ENCODE measurements at regions not wholly inside any gene's neighbourhood (a gene's known extent, or its start where the extent isn't known, plus 50 kb on each side); places are given as distances from the start of the nearest gene placed in this dataset.
A peak's percentile ranks its signal among the peaks of the same experiment; 100 is the strongest.

DNA sequence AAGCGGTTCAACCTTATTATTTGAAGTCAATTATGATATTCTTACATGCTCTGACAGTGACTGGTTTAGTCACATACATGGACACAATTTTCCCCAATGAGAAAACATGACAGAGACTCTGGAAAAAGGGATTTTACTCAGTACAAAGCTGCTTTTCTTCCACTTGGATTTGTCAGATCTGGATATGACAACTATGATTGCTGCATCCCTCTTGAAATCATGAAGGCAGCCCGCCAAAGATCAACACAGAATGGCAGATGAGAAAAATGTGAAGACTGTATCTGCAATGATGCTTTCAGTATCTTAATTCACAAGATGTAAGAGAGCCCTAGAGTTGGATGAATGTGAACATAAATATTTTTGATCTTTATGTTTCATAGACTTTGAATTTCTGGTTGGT is 439.6 kb downstream of the CDH8 start:
- DNase-seq: no peak

- DNase-seq: no peak
Measured at GRCh38 chr16:61595605-61596004, 440.6 kb downstream of the CDH8 start.

- DNase-seq: no peak
Measured at GRCh38 chr16:61590577-61590976, 445.7 kb downstream of the CDH8 start.

- no peak for DNase-seq
Measured at GRCh38 chr16:61587526-61587925, 448.7 kb downstream of the CDH8 start.

GRCh38 chr16:61581417-61582046 is 454.7 kb downstream of the CDH8 start:
- no peak for DNase-seq

- no peak for DNase-seq
Measured at GRCh38 chr16:61580579-61580978, 455.7 kb downstream of the CDH8 start.

GRCh38 chr16:61579195-61579594 is 457.0 kb downstream of the CDH8 start:
- no peak for DNase-seq

GRCh38 chr16:61576476-61576875 is 459.8 kb downstream of the CDH8 start:
- DNase-seq: no peak

DNA sequence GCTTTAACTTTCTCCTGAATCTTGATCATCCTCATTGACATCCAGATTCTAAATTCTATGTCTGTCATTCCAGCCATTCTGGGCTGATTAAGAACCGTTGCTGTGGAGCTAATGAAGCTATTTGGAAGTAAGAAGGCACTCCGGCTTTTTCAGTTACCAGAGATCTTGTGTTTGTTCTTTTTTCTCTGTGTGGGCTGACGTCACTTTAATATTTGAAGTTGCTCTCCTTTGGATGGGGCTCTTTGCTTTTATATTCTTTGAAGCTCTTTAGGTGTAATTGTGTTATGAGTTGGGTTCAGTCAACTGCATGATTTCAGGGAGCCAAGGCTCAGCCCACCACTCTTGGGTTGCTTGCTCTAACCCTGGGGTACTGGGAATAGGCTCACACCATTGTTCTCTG is 460.6 kb downstream of the CDH8 start:
- no peak for DNase-seq

- DNase-seq: no peak
Measured at GRCh38 chr16:61569028-61569427, 467.2 kb downstream of the CDH8 start.

DNA sequence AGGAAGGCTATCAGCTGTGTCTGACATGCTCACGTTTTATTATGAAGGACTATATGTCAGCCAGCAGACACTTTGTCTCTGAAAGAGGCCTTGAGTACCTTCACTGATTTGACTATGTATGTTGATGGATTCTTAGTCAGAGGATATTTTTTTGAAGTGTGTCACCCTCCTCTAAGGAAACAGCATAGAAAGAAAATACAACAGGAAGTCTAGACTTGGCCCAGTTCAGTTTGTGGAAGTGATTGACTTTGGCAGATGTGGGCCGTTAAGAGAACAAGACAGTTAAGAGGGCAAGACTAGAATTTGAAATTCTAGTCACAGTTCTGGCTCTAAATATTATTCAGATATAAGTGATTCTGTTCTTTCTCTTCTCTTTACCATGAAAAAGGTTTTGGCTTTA is 471.5 kb downstream of the CDH8 start:
- DNase-seq: peak; percentile 9

DNA sequence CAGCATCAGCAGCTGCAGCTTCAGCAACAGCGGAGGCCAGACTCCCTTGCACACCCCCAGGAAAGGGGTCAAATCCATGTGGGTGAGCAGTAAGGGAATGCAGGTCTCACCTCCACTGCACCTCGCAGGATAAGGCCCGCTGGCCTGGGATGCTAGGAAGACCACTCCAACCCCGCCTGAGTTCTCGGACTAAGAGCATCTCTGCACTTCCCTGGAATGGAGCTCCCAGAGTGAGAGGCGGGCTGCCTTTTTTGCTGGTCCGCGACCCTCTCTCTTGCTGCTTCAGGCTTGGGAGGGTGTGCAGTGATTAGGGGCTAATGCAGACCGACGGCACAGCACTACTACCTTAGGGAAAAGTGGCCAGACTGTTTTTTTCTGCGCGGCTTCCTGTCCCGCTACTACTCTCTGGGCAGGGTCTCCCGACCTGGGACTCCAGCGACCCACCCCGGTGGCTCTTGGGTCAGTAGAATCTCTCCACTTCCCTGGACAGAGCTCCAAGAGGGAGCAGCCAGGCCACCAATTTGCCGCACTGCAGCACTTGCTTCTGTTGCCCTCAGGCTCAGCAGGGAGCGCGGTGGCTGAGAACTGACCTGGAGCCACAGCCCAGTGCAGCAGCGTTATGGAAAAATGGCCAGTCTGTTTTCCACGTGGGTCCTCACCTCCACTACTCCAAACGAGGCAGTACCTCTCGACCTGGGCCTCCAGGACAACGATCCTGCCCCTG is 480.4 kb downstream of the CDH8 start:
- DNase-seq: no peak

- no peak for DNase-seq
Measured at GRCh38 chr16:61549327-61549726, 486.9 kb downstream of the CDH8 start.

DNA sequence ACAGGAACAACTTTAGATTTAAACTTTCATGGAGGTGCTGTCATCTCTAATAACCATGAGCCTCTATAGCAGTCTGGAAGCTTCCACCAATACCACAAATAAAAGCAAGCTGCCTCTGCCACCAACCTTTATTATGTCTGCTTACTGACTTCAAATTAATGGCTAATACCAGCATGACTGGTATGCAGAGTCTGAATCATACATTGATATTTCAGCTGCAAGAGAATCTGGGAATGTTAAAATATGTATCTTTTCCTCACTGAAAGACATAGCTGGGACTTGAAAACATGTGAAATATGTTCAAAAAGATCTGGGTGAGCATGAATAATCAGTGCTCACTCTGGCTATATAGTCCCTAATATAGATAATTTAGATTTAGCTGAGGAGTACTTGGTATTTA is 488.6 kb downstream of the CDH8 start:
- DNase-seq: peak; percentile 70

GRCh38 chr16:61544165-61544564 is 492.1 kb downstream of the CDH8 start:
- DNase-seq: no peak

DNA sequence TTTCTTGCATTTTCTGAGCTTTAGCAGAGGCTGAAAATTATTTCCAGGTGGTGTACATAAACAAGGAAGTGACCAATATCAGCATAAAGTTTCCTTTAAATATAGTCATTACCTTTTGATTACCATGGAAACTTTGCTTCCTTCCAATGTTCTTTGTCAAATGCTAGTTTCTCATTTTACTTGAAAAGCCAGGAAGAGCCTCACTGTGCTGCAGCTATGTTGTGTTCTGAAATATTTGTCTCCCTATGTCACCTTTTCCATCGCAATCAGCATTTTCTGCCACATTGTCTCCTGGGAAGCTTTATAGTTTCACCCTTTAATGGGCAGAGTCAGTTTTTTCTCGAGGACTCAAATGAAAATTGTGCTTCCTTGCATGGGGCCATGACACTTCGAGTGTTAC is 496.0 kb downstream of the CDH8 start:
- peak; percentile 18 for DNase-seq

DNA sequence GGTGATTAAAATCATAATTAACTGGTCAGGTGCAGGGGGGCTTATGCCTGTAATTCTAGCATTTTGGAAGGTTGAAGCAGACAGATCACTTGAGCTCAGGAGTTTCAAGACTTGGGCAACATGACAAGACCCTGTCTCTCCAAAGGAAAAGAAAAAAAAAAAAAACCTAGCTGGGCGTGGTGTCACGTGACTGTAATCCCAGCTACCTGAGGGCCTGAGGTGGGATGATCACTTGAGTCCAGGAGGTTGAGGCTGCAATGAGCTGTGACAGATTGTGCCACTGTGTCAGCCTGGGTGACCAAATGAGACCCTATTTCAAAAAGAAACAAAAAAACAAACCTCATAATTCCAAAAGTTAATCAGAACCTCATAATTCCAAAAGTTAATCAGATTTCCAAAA is 505.5 kb downstream of the CDH8 start:
- no peak for DNase-seq

GRCh38 chr16:61500851-61501250 is 535.4 kb downstream of the CDH8 start:
- DNase-seq: peak; percentile 48

- no peak for DNase-seq
Measured at GRCh38 chr16:61480250-61480649, 556.0 kb downstream of the CDH8 start.

- DNase-seq: no peak
Measured at GRCh38 chr16:61471737-61472136, 564.5 kb downstream of the CDH8 start.

GRCh38 chr16:61471023-61471422 is 565.2 kb downstream of the CDH8 start:
- no peak for DNase-seq

DNA sequence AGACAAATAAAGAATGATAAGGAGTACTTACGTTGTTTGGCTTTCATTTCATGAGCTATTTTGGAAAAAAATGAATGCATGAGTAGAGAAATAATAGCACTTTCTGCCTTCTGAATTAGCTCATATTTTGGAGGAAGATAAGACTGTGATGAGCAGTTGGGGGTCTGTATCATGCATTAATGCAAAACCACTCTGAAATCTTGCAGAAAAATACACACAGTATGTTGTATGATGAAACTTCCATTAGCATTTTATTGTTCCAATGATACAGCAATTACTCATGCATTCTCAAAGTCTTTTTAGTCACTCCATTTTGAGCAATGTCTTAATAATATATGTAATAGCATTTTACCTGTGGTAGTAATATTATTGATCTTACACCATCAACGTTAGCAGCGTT is 571.0 kb downstream of the CDH8 start:
- DNase-seq: peak; percentile 6

- peak; percentile 13 for DNase-seq
Measured at GRCh38 chr16:61460020-61460419, 576.2 kb downstream of the CDH8 start.

DNA sequence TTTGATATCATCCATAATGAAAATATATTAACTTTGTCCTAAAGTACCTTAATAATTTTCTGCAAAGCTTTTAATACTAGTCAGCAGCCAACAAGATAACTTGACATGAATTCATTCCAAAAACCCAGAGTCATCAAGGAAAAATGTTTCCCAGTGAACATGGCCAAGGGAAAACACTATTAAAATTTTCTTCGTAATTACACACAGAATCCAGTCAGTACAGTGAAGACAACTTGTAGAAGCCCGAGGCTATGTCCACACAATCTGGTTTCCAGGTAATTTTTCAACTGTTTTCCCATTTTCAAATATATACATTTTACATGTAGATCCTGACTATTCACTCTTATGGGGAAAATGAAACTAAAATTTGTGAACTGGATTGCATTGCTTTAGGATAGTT is 600.9 kb downstream of the CDH8 start:
- peak; percentile 66 for DNase-seq

- peak; percentile 59 for DNase-seq
Measured at GRCh38 chr16:61432421-61432820, 603.8 kb downstream of the CDH8 start.
